Skin of body (tissue), 1 donor: ENCODE measurements at regions not wholly inside any gene's neighbourhood (a gene's known extent, or its start where the extent isn't known, plus 50 kb on each side); places are given as distances from the start of the nearest gene placed in this dataset.
A peak's percentile ranks its signal among the peaks of the same experiment; 100 is the strongest.

Source experiments
- DNase-seq: peaks from one replicate; lab custom pipeline; 2025; lab: John Stamatoyannopoulos, UW

- DNase-seq = no peak
Observed at GRCh38 chr5:58116346-58116745, 343.5 kb downstream of the PLK2 start.

- no peak for DNase-seq
Observed at GRCh38 chr5:58115811-58116210, 344.1 kb downstream of the PLK2 start.

- no peak for DNase-seq
Observed at GRCh38 chr5:58114324-58114723, 345.6 kb downstream of the PLK2 start.

DNA sequence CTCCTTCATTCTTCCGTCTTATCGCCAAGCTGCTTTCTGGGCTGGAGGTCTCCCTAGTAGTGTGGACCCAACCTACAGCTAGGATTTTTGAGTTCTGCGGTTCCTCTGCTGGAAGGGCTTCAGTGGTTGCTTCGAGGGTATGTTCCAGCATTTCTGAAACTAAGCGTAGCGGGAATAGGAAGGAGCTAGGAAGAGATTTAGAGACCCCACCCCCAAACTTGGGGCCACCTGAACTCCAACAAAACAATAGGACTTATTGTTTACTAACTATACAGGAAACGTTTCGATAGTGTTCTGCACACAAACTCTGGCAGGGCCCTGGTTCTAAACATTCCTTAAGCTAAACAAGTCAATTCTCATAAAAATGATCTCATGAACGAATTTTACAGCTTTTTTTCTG, 346.7 kb downstream of the PLK2 start:
- no peak for DNase-seq

DNA sequence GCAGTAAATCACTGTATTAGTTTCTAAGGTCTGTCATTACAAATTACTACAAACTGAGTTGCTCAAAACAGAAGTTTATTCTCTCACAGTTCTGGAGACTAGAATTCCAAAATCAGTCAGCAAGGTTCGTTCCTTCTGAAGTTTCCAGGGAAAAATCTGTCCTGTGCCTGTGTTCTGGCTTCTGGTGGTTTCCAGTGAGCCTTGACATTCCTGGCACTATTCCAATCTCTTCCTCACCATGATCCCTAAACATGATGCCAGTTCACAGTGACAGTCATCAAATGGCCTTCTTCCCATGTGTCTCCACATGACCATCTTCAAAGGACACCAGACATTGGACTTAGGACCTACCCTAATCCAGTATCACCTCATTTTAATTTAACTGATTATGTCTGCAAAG, 351.4 kb downstream of the PLK2 start:
- DNase-seq = no peak

- DNase-seq = no peak
Observed at GRCh38 chr5:58107704-58108103, 352.2 kb downstream of the PLK2 start.

- DNase-seq = no peak
Observed at GRCh38 chr5:58106754-58107410, 353.0 kb downstream of the PLK2 start.

- no peak for DNase-seq
Observed at GRCh38 chr5:58105836-58106235, 354.1 kb downstream of the PLK2 start.

DNA sequence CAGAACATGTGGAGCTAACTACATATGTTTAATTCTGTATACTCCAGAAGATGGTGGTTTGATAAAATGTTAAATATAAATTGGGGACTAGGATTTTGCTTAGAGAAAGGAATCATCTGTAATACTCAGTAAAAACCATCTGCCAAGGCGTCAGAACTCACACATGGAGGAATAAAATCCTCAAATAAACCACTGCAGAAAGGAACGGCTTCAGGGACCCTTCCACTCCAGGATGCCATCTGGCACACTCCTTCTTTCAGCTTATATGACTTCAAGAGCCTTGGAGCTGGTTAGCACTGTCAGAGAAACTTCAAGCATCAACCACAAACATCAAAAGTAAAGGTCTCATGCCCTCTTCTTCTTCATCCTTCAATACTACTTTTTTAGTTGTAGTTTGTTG, 360.6 kb downstream of the PLK2 start:
- peak; percentile 4 for DNase-seq

DNA sequence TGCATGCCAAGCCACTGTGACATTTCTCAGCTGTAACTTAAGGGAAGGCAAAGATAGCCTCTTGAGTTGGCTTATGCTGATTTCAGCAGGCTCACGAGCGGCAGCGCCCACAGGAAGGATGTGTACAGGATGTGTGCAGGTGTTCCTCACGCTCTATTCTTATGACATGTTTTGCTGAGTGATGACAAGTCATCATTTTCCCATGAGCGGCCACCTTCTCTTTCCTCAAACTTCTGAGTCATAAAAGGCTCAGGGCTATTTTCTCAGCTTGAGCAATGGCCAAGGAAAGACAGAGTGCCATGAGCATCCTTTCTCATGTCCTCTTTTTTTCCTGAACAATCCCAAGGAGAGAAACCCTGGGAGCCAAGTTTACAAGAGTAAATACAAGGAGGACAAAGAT, 365.9 kb downstream of the PLK2 start:
- no peak for DNase-seq

- DNase-seq = no peak
Observed at GRCh38 chr5:58090704-58091103, 369.2 kb downstream of the PLK2 start.

DNA sequence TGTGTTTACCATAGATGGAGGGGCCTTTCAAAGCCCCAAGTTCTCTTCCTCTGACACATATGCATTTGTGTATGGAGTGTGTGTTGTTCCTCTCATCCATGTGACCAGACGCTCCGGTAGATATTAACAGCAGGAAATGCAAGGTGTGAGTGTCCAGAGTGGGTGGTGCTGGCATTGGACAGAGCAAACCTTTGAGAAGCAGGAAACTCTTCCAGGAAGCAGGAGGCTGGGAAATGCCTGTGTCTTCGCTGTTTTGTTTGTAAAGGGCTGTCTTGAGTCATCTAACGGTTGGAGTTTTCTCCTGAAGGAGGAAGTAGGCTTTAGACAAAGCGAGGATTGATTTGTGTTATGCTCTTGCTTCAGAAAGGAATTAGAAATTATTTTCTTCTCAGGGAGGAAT, 370.9 kb downstream of the PLK2 start:
- no peak for DNase-seq

DNA sequence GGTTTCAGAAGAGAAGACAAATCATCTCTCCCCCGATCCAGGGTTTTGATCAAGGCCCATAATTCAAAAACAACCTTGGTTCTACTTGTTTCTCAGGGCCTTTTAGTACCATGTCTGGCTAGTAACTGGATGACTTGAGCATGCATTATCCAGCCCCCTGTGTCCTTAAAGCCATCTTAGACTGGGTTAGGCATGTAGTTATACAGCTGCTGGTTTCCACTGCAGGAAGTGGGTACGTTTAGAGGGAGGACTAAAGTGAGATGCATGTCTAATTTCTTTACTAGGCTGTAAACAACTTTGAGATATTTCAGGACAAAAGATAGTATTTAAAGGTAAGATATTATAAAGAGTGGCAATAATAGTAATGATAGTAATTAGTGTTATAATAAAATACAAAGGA, 372.0 kb downstream of the PLK2 start:
- no peak for DNase-seq

DNA sequence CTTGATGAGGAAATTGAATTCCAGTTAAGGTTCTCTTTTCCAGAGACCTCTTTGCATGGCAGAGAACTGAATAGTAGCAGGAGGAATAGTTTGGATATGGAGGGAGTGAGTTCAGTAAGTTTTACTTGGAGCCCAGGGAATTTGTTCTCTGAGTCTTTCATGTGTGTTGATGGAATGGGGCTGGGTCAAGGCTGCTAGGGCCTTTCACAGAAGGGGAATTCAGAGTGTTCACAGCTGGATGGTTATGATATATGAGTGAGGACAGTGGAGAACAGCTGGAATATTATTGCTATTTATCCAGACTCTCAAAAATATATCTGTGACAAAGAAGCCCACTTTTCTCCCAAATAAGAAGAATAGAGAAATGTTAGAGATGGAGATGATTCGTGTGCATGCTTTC, 372.8 kb downstream of the PLK2 start:
- no peak for DNase-seq

DNA sequence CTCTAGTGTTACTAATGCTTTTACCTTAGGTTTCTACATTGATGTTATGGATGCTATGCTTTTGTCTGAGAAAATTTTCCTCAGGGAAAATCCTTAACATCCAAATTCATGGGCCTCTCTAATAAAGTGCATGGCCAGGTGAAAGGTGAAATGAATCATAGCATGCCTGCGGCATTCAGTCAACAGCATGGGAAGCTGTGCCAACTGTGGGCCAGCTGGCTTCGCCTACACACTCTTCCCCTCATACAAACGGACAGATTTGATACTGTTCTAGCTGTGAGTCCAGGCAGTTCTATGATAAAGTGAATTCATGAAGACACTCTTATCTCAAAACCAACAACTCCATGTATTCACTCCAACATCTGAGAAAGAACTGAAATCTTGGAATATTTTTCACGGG, 374.1 kb downstream of the PLK2 start:
- DNase-seq = no peak

DNA sequence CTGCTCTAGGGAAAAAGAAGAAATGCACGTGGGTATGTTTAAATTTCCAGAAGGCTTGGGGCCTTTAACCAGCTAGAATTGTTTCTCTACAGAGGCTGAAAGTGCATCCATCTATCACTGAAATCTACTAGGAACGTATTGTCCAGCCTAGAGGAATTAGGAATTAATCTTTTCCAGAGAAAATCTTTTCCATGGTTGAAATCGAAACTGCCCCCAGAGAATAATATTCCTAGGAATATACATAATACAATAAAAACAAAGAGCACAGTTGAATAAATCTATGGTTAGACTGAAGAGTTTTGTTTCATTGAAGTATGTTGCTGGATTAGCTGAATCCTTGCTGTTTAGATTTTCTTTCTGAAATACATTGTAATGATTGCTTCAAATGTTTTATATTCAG, 378.5 kb downstream of the PLK2 start:
- DNase-seq = no peak

GRCh38 chr5:58080573-58080972, 379.3 kb downstream of the PLK2 start:
- DNase-seq = no peak

DNA sequence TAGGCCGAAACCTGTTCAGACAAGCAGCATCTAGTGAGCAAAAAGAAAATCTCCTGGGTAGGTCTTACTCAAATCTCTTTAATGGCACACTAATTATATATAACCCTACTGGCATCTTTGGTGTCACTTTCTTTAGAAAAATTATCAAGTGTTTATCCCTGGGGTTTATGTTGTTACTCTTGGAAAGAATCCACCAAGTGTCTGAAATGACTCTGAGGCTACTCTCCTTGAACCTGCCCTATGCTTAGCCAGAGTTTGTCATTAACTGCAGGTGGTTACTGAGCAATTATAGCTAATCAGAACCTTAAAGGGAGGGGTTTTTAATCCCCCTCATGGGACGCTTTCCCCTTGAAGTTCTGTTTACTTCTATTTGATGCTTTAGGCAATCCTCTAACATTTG, 381.9 kb downstream of the PLK2 start:
- no peak for DNase-seq

DNA sequence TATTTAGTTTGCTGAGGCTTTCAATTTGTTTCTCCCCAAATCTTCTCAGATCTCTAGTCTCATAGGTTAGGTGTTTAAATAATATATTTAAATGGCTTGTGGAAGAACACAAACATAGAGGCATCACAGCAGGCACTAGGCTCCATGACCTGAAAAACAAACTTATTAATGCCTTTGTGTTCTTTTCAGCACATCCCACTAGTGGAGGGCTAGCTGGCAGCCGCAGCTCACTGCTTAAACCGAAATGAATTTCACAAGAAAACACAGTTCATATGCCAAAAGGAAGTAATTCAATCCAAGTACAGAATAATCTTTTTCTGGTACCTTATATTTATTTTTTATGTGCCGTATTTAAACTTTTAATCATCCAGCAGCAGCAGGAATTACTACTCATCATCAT, 382.5 kb downstream of the PLK2 start:
- no peak for DNase-seq

DNA sequence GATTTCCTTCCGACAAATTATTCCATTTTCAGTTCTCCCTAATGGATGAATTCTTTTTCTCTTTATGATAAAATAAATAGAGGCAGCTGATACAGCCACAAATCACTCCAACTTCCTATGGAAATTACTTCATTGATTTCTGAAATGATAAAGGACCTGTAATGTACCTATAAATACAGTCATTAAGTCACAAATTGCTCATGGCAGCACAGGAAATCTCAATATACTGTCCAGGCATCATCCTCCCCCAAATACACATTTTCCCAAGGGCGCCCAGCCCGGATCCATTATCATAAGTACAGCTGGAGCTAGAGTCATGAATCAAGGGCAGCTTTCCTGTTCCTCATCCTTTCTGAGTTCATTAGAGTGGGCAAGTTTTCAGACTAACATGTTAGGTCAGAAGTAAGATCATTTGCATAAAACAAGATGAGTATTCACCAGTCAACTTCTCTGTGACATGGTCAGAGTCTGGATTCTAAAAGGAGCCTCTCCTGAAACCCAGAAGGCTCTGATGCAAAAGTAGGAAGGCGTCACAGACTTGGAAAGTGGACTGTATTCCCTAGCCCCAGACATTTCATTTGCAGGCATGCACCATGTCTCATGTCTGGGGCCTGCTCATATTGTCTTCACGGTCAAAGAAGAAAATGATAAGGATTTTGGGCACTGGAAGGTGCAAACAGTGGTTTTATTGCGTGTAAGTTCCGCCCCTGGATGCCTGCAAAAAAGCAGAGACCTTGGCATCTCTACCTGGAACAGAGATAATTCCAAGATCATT, 383.2 kb downstream of the PLK2 start:
- DNase-seq = no peak

DNA sequence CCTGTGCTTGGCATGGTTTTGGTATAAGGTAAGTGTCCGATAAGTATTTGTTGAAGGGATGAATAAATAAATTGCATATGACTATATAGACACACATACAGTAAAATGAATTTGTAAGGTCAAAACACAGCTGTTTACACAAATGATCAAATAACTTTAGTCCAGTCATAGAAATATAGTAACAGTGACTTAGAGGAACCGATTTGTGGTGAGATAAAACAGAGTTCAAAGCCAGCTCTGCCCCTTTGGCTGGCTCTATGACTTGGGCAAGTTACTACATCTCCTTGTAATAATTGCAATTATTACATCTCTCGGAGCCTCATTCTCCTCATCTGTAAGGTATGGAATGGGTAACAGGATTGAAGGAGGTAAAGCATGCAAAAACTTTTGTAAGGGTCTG, 384.0 kb downstream of the PLK2 start:
- DNase-seq = no peak

DNA sequence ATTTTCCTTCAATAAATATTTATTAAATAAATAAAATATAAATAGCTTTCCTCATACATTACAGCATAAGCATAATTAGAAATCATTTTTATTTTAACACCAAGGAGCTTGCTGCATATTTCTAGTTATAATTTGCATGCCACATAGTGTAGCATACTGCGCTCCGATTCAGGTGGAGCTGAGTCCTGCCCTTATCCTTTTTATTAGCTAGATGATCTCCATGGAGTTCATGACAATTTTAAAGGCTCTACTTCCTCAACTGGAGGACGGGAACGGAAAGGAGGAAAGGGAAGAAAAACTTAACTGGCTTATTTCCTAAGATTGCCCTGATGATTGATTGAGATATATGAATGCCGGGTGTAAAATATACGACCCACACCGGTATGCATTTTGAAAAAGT, 385.2 kb downstream of the PLK2 start:
- no peak for DNase-seq

DNA sequence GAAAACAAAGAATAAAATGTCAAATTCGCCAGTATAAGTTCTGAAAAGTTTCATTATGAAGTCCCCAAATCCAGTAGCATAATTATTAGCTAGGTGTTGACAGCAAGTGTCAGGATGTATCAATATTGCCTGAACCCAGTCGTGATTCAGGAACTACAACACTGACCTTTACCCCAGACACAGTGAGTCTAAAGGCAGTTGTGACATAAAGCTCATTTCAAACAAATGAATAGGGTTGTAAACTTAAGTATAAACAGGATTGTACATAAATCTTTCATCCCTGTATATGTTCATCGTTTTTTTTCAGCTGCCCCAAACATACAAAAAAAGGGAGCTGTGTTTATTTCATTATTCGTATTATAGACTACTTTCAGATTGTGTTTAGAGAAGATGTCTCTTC, 385.7 kb downstream of the PLK2 start:
- DNase-seq = no peak
